ENCODE measurements at regions not wholly inside any gene's neighbourhood (a gene's known extent, or its start where the extent isn't known, plus 50 kb on each side); places are given as distances from the start of the nearest gene placed in this dataset.

GRCh38 chr13:39201180-39201579 is 162.9 kb downstream of the NHLRC3 start:
- TF ChIP-seq CTCF (IDR thresholded peaks at IDR 0.05; ENCODE audit: unreplicated experiment): no peak
- no peak for DNase-seq (ENCODE audit: low spot score)
- no peaks in the 10 kb centered on the region for H3K27me3 Mint-ChIP-seq (ENCODE audit: unreplicated experiment)
- no peaks in the 10 kb centered on the region for H3K36me3 Mint-ChIP-seq (ENCODE audit: low read depth, unreplicated experiment)
- no peaks in the 10 kb centered on the region for H3K9me3 Mint-ChIP-seq (ENCODE audit: unreplicated experiment)
- H3K27ac Mint-ChIP-seq (ENCODE audit: unreplicated experiment): no peak overlapping the region
- H3K4me1 Mint-ChIP-seq (ENCODE audit: unreplicated experiment): peaks cover 8% of the 10 kb centered on the region
- H3K4me3 Mint-ChIP-seq (ENCODE audit: unreplicated experiment): no peak overlapping the region

- Mint-ChIP-seq H3K36me3 (ENCODE audit: low read depth, unreplicated experiment) (no peaks in the 10 kb centered on the region), H3K4me3 (ENCODE audit: unreplicated experiment) (no peak overlapping the region), H3K27me3 (ENCODE audit: unreplicated experiment) (no peaks in the 10 kb centered on the region), H3K9me3 (ENCODE audit: unreplicated experiment) (no peaks in the 10 kb centered on the region), H3K4me1 (ENCODE audit: unreplicated experiment) (peaks cover 8% of the 10 kb centered on the region), H3K27ac (ENCODE audit: unreplicated experiment) (no peak overlapping the region)
- TF ChIP-seq CTCF (IDR thresholded peaks at IDR 0.05; ENCODE audit: unreplicated experiment): no peak
- DNase-seq (ENCODE audit: low spot score): no peak
Measured at GRCh38 chr13:39202746-39203145, 164.5 kb downstream of the NHLRC3 start.

- Mint-ChIP-seq H3K9me3 (ENCODE audit: unreplicated experiment) (no peaks in the 10 kb centered on the region), H3K27me3 (ENCODE audit: unreplicated experiment) (peaks cover 1% of the 10 kb centered on the region), H3K4me1 (ENCODE audit: unreplicated experiment) (no peaks in the 10 kb centered on the region), H3K27ac (ENCODE audit: unreplicated experiment) (no peak overlapping the region), H3K4me3 (ENCODE audit: unreplicated experiment) (no peak overlapping the region), H3K36me3 (ENCODE audit: low read depth, unreplicated experiment) (no peaks in the 10 kb centered on the region)
- no peak for TF ChIP-seq CTCF (IDR thresholded peaks at IDR 0.05; ENCODE audit: unreplicated experiment)
- no peak for DNase-seq (ENCODE audit: low spot score)
Measured at GRCh38 chr13:39208636-39209035, 170.4 kb downstream of the NHLRC3 start.

- Mint-ChIP-seq H3K27ac (ENCODE audit: unreplicated experiment) (no peak overlapping the region), H3K4me1 (ENCODE audit: unreplicated experiment) (no peaks in the 10 kb centered on the region), H3K9me3 (ENCODE audit: unreplicated experiment) (no peaks in the 10 kb centered on the region), H3K4me3 (ENCODE audit: unreplicated experiment) (no peak overlapping the region), H3K27me3 (ENCODE audit: unreplicated experiment) (peaks cover 1% of the 10 kb centered on the region), H3K36me3 (ENCODE audit: low read depth, unreplicated experiment) (no peaks in the 10 kb centered on the region)
- DNase-seq (ENCODE audit: low spot score): no peak
- TF ChIP-seq CTCF (IDR thresholded peaks at IDR 0.05; ENCODE audit: unreplicated experiment): no peak
Measured at GRCh38 chr13:39209731-39210531, 171.7 kb downstream of the NHLRC3 start.

- no peak for TF ChIP-seq CTCF (IDR thresholded peaks at IDR 0.05; ENCODE audit: unreplicated experiment)
- Mint-ChIP-seq H3K4me3 (ENCODE audit: unreplicated experiment) (no peak overlapping the region), H3K4me1 (ENCODE audit: unreplicated experiment) (no peaks in the 10 kb centered on the region), H3K9me3 (ENCODE audit: unreplicated experiment) (no peaks in the 10 kb centered on the region), H3K36me3 (ENCODE audit: low read depth, unreplicated experiment) (no peaks in the 10 kb centered on the region), H3K27ac (ENCODE audit: unreplicated experiment) (no peak overlapping the region), H3K27me3 (ENCODE audit: unreplicated experiment) (peaks cover 1% of the 10 kb centered on the region)
- DNase-seq (ENCODE audit: low spot score): no peak
Measured at GRCh38 chr13:39210961-39211534, 172.8 kb downstream of the NHLRC3 start.

All from endothelial cell (in vitro differentiated cells).